ENCODE measurements at regions not wholly inside any gene's neighbourhood (a gene's known extent, or its start where the extent isn't known, plus 50 kb on each side); places are given as distances from the start of the nearest gene placed in this dataset.

DNA sequence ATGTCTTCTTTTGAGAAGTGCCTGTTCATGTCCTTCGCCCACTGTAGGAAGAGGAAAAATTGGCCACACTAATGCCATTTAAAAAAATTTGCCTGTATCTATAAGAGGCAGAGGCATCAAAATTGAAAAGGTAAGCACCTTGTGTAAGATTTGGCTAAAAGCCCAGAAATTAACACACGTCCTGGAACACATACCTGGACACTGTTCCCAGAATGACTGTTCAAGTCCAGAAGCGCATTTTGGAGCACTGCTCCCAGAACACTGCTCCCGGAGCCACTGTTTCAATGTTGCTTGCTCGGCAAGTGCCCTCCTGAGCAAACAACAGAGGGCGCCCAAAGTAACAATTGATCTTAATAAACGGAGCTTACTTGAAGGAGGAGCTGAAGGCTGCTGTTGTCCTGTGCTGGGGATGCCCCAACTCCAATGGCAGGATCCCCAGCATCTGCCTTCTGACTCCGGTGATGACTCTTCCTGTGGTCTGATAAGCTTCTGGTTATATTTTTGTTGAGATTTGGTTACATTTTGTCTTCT lies 1958.6 kb downstream of the C4orf33 start:
- TF ChIP-seq, protein P1, sequence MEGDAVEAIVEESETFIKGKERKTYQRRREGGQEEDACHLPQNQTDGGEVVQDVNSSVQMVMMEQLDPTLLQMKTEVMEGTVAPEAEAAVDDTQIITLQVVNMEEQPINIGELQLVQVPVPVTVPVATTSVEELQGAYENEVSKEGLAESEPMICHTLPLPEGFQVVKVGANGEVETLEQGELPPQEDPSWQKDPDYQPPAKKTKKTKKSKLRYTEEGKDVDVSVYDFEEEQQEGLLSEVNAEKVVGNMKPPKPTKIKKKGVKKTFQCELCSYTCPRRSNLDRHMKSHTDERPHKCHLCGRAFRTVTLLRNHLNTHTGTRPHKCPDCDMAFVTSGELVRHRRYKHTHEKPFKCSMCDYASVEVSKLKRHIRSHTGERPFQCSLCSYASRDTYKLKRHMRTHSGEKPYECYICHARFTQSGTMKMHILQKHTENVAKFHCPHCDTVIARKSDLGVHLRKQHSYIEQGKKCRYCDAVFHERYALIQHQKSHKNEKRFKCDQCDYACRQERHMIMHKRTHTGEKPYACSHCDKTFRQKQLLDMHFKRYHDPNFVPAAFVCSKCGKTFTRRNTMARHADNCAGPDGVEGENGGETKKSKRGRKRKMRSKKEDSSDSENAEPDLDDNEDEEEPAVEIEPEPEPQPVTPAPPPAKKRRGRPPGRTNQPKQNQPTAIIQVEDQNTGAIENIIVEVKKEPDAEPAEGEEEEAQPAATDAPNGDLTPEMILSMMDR (conservative IDR thresholded peaks at IDR 0.05 in 1 of 2, IDR thresholded peaks at IDR 0.05 in 1 of 2; ENCODE audit: low read depth in 1 of 2, low read length in 2 of 2), result no peak
- no peak for TF ChIP-seq EZH2 (IDR thresholded peaks at IDR 0.05; ENCODE audit: low read length, missing control alignments)

Data from fibroblast of lung (primary cell).